Uterus (tissue), 2 donors: ENCODE measurements at regions not wholly inside any gene's neighbourhood (a gene's known extent, or its start where the extent isn't known, plus 50 kb on each side); places are given as distances from the start of the nearest gene placed in this dataset.

ENCODE experiments used
- CTCF ChIP-seq, 4 experiments: fragments of 200-600 bp in 2 of 4; fragments of 450-650 bp in 2 of 4; sonication (generic) in 2 of 4; IDR thresholded peaks; one replicate each; pipeline ENCODE4 v1.5.1; 2016 to 2019; ENCODE audit warnings: antibody characterized with exemption in 4 of 4, mild to moderate bottlenecking in 2 of 4, moderate library complexity in 1 of 4
- POLR2A ChIP-seq, 2 donors: fragments of 450-650 bp; IDR thresholded peaks; one replicate each; pipeline ENCODE4 v1.6.1; 2016; ENCODE audit warnings: antibody characterized with exemption in 2 of 2, mild to moderate bottlenecking in 1 of 2, moderate library complexity in 1 of 2

GRCh38 chr5:163303718-163304117 is 133.7 kb upstream of the CCNG1 start:
- TF ChIP-seq POLR2A (IDR thresholded peaks at IDR 0.05) (no peak), CTCF (IDR thresholded peaks at IDR 0.05) (no peak)
